H1 (cell line): ENCODE measurements at regions not wholly inside any gene's neighbourhood (a gene's known extent, or its start where the extent isn't known, plus 50 kb on each side); places are given as distances from the start of the nearest gene placed in this dataset.

Source experiments
- CHD2 ChIP-seq: IDR thresholded peaks from 2 replicates; pipeline ENCODE4 v1.6.1; 2012; ENCODE audit warnings: low read length, improper control_type of control experiment
- EZH2 ChIP-seq: fragments of 200-600 bp; sonication (generic); IDR thresholded peaks from 2 replicates; pipeline ENCODE4 v1.7.1; 2012; ENCODE audit warnings: low read depth, mild to moderate bottlenecking, moderate library complexity, low read length, inconsistent platforms; ENCODE audit not compliant: severe bottlenecking
- GTF2F1 ChIP-seq: IDR thresholded peaks from 2 replicates; pipeline ENCODE4 v1.6.1; 2012; ENCODE audit warnings: low read depth, low read length, improper control_type of control experiment, borderline replicate concordance
- HDAC6 ChIP-seq: IDR thresholded peaks from one replicate; pipeline ENCODE4 v1.7.1; 2012; ENCODE audit warnings: low read depth, mild to moderate bottlenecking, inconsistent platforms, low read length, moderate library complexity
- JUND ChIP-seq: IDR thresholded peaks from 2 replicates; pipeline ENCODE4 v1.6.1; 2011; ENCODE audit warnings: mild to moderate bottlenecking, improper control_type of control experiment, low read length
- POLR2A ChIP-seq, 2 experiments: IDR thresholded peaks; 1 replicate in 1 of 2; 2 replicates in 1 of 2; pipeline ENCODE4 v1.6.1; 2011; ENCODE audit warnings: low read depth in 2 of 2, low read length in 2 of 2, mild to moderate bottlenecking in 2 of 2; ENCODE audit errors: control extremely low read depth in 1 of 2
- POLR2AphosphoS5 ChIP-seq: IDR thresholded peaks from 2 replicates; pipeline ENCODE4 v1.6.1; 2011; ENCODE audit warnings: low read depth, low read length
- RAD21 ChIP-seq, 2 experiments: IDR thresholded peaks in 1 of 2; conservative IDR thresholded peaks in 1 of 2; 2 replicates each; pipeline ENCODE4 v1.6.1; 2011; ENCODE audit warnings: low read depth in 2 of 2, low read length in 2 of 2, improper control_type of control experiment in 1 of 2, inconsistent platforms in 1 of 2, mild to moderate bottlenecking in 1 of 2, moderate library complexity in 1 of 2
- RBBP5 ChIP-seq: IDR thresholded peaks from 2 replicates; pipeline ENCODE4 v1.7.1; 2012; ENCODE audit warnings: low read depth, mild to moderate bottlenecking, inconsistent platforms, low read length, moderate library complexity, borderline replicate concordance
- SAP30 ChIP-seq: fragments of 300-600 bp; sonication (generic); IDR thresholded peaks from 2 replicates; pipeline ENCODE4 v1.7.1; 2012; ENCODE audit warnings: low read length, moderate library complexity, mild to moderate bottlenecking, inconsistent platforms; ENCODE audit not compliant: insufficient read depth, insufficient replicate concordance
- USF2 ChIP-seq: IDR thresholded peaks from 2 replicates; pipeline ENCODE4 v1.6.1; 2011; ENCODE audit warnings: low read length, improper control_type of control experiment
- TF ChIP-seq, protein P1 (sequence below): IDR thresholded peaks from 2 replicates; pipeline ENCODE4 v1.6.1; 2011; ENCODE audit warnings: low read depth, mild to moderate bottlenecking, low read length; ENCODE audit not compliant: insufficient read depth
- TF ChIP-seq, protein P2 (sequence below), 3 experiments: IDR thresholded peaks; 1 replicate in 2 of 3; 2 replicates in 1 of 3; pipeline versions ENCODE4 v1.5.1 to v1.6.1; 2011; ENCODE audit warnings: low read length in 3 of 3, mild to moderate bottlenecking in 3 of 3, inconsistent platforms in 2 of 3, low read depth in 1 of 3, moderate library complexity in 1 of 3; ENCODE audit not compliant: insufficient read depth in 1 of 3; ENCODE audit errors: control extremely low read depth in 1 of 3

DNA sequence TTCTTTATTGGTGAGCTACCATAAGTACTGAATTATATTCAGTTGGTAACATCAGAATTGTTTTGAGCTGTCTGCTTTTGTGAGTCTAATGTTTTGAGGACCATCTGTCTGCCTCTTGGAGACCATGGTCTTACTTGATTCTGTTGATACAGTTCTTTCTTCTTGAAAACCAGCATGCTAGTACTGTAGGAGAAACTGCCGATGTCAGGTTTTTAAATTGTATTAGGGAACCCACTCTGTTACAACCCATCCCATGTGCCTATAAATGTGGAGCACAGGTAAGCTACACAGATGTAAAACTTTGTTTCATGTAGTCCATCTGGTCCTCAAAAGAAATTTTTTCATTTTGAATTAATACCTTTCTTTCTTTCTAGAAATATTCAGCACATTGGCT is 103.4 kb upstream of the DMRTA1 start:
- TF ChIP-seq EZH2 (no peak), RAD21 (IDR thresholded peaks at IDR 0.05 in 1 of 2, conservative IDR thresholded peaks at IDR 0.05 in 1 of 2; ENCODE audit: low read depth in 2 of 2, low read length in 2 of 2) (no peak), POLR2A (IDR thresholded peaks at IDR 0.05; ENCODE audit: control extremely low read depth in 1 of 2, low read depth in 2 of 2, low read length in 2 of 2) (no peak), POLR2AphosphoS5 (no peak), USF2 (no peak), GTF2F1 (no peak), RBBP5 (no peak), CHD2 (no peak), HDAC6 (no peak), JUND (no peak), SAP30 (no peak)
- TF ChIP-seq, protein P1, sequence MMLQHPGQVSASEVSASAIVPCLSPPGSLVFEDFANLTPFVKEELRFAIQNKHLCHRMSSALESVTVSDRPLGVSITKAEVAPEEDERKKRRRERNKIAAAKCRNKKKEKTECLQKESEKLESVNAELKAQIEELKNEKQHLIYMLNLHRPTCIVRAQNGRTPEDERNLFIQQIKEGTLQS = no peak
- TF ChIP-seq, protein P2, sequence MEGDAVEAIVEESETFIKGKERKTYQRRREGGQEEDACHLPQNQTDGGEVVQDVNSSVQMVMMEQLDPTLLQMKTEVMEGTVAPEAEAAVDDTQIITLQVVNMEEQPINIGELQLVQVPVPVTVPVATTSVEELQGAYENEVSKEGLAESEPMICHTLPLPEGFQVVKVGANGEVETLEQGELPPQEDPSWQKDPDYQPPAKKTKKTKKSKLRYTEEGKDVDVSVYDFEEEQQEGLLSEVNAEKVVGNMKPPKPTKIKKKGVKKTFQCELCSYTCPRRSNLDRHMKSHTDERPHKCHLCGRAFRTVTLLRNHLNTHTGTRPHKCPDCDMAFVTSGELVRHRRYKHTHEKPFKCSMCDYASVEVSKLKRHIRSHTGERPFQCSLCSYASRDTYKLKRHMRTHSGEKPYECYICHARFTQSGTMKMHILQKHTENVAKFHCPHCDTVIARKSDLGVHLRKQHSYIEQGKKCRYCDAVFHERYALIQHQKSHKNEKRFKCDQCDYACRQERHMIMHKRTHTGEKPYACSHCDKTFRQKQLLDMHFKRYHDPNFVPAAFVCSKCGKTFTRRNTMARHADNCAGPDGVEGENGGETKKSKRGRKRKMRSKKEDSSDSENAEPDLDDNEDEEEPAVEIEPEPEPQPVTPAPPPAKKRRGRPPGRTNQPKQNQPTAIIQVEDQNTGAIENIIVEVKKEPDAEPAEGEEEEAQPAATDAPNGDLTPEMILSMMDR (IDR thresholded peaks at IDR 0.05; ENCODE audit: control extremely low read depth in 1 of 3, insufficient read depth in 1 of 3, low read depth in 1 of 3, low read length in 3 of 3) = no peak
